Smooth muscle cell (in vitro differentiated cells): ENCODE measurements at regions not wholly inside any gene's neighbourhood (a gene's known extent, or its start where the extent isn't known, plus 50 kb on each side); places are given as distances from the start of the nearest gene placed in this dataset.

Source experiments
- DNase-seq: peaks from one replicate; lab custom pipeline; 2025; ENCODE audit not compliant: unreplicated experiment; lab: John Stamatoyannopoulos, UW
- H2AFZ ChIP-seq: fragments of 200-600 bp; sonication (generic); 2 replicates; pipeline ENCODE4 v1.6.0; 2016; ENCODE audit warnings: antibody characterized with exemption, low read depth, mild to moderate bottlenecking
- H3F3A ChIP-seq: fragments of 200-600 bp; sonication (generic); 2 replicates; pipeline ENCODE4 v1.6.0; 2017; ENCODE audit warnings: antibody characterized with exemption, low read depth
- H3K27ac ChIP-seq: fragments of 200-600 bp; sonication (generic); 2 replicates; pipeline ENCODE4 v1.5.1; 2016; ENCODE audit warnings: low read depth, mild to moderate bottlenecking
- H3K27me3 ChIP-seq: fragments of 200-600 bp; sonication (generic); 2 replicates; pipeline ENCODE4 v1.6.1; 2016; ENCODE audit warnings: low read depth, mild to moderate bottlenecking
- H3K36me3 ChIP-seq: fragments of 200-600 bp; sonication (generic); 2 replicates; pipeline ENCODE4 v1.5.1; 2016; ENCODE audit warnings: low read depth
- H3K4me1 ChIP-seq: fragments of 200-600 bp; sonication (generic); 2 replicates; pipeline ENCODE4 v1.5.1; 2016; ENCODE audit warnings: low read depth
- H3K4me2 ChIP-seq: fragments of 200-600 bp; sonication (generic); 2 replicates; pipeline ENCODE4 v1.6.0; 2016; ENCODE audit warnings: mild to moderate bottlenecking
- H3K4me3 ChIP-seq: fragments of 200-600 bp; sonication (generic); 2 replicates; pipeline ENCODE4 v1.5.1; 2016; ENCODE audit warnings: mild to moderate bottlenecking
- H3K79me2 ChIP-seq: fragments of 200-600 bp; sonication (generic); 2 replicates; pipeline ENCODE4 v1.6.0; 2016; ENCODE audit warnings: low read depth, mild to moderate bottlenecking
- H3K9ac ChIP-seq: fragments of 200-600 bp; sonication (generic); 2 replicates; pipeline ENCODE4 v1.6.0; 2016; ENCODE audit warnings: low read depth
- H3K9me3 ChIP-seq: fragments of 200-600 bp; sonication (generic); replicated peaks from 2 replicates; pipeline ENCODE4 v1.5.1; 2016; ENCODE audit warnings: low read depth
- H4K20me1 ChIP-seq: fragments of 200-600 bp; sonication (generic); 2 replicates; pipeline ENCODE4 v1.6.0; 2016; ENCODE audit warnings: low read depth
- WGBS: methylation state at CpG from one replicate; pipeline ENCODE4 v1.1.7; 2016; ENCODE audit warnings: low lambda C conversion rate; 5-methylcytosine and 5-hydroxymethylcytosine counted together
- TF ChIP-seq, protein P1 (sequence below): fragments of 200-600 bp; sonication (generic); IDR thresholded peaks from 2 replicates; pipeline ENCODE4 v1.5.1; 2017; ENCODE audit warnings: borderline replicate concordance, mild to moderate bottlenecking, antibody characterized with exemption; ENCODE audit not compliant: insufficient read depth, poor library complexity, severe bottlenecking

GRCh38 chr1:82197606-82198005 lies 396.9 kb downstream of the ADGRL2 start:
- Histone ChIP-seq H3K27me3 (no peaks in the 10 kb centered on the region), H3F3A (no peaks in the 10 kb centered on the region), H3K9me3 (no peaks in the 10 kb centered on the region), H3K27ac (no peak overlapping the region), H3K36me3 (no peaks in the 10 kb centered on the region), H3K9ac (no peak overlapping the region), H2AFZ (no peak overlapping the region), H3K4me1 (no peaks in the 10 kb centered on the region), H3K4me2 (no peak overlapping the region), H3K4me3 (no peak overlapping the region), H3K79me2 (no peaks in the 10 kb centered on the region), H4K20me1 (no peaks in the 10 kb centered on the region)
- DNase-seq: no peak
- TF ChIP-seq, protein P1, sequence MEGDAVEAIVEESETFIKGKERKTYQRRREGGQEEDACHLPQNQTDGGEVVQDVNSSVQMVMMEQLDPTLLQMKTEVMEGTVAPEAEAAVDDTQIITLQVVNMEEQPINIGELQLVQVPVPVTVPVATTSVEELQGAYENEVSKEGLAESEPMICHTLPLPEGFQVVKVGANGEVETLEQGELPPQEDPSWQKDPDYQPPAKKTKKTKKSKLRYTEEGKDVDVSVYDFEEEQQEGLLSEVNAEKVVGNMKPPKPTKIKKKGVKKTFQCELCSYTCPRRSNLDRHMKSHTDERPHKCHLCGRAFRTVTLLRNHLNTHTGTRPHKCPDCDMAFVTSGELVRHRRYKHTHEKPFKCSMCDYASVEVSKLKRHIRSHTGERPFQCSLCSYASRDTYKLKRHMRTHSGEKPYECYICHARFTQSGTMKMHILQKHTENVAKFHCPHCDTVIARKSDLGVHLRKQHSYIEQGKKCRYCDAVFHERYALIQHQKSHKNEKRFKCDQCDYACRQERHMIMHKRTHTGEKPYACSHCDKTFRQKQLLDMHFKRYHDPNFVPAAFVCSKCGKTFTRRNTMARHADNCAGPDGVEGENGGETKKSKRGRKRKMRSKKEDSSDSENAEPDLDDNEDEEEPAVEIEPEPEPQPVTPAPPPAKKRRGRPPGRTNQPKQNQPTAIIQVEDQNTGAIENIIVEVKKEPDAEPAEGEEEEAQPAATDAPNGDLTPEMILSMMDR: no peak
- WGBS: 79% methylated on average over 3 of the region's 3 CpGs

- WGBS: 91% methylated on average over 3 of the region's 3 CpGs
- Histone ChIP-seq H3K36me3 (no peaks in the 10 kb centered on the region), H3K4me2 (no peak overlapping the region), H3K4me3 (no peak overlapping the region), H3K27ac (no peak overlapping the region), H2AFZ (no peak overlapping the region), H3K9me3 (no peaks in the 10 kb centered on the region), H3K9ac (no peak overlapping the region), H3K79me2 (no peaks in the 10 kb centered on the region), H3F3A (no peaks in the 10 kb centered on the region), H3K4me1 (no peaks in the 10 kb centered on the region), H3K27me3 (no peaks in the 10 kb centered on the region), H4K20me1 (no peaks in the 10 kb centered on the region)
- no peak for DNase-seq
- TF ChIP-seq, protein P1: no peak
Measured at GRCh38 chr1:82195245-82195644, 394.5 kb downstream of the ADGRL2 start.

GRCh38 chr1:82185084-82185483 lies 384.4 kb downstream of the ADGRL2 start:
- TF ChIP-seq, protein P1: no peak
- H3K27ac ChIP-seq: no peak overlapping the region
- no peak overlapping the region for H3K4me3 ChIP-seq
- H3K4me1 ChIP-seq: no peaks in the 10 kb centered on the region
- DNase-seq: no peak
- no peaks in the 10 kb centered on the region for H4K20me1 ChIP-seq
- no peaks in the 10 kb centered on the region for H3K79me2 ChIP-seq
- H3K9me3 ChIP-seq: no peaks in the 10 kb centered on the region
- no peaks in the 10 kb centered on the region for H3K36me3 ChIP-seq
- H3F3A ChIP-seq: no peaks in the 10 kb centered on the region
- WGBS: 83% methylated on average over 3 of the region's 3 CpGs
- no peak overlapping the region for H3K4me2 ChIP-seq
- H3K9ac ChIP-seq: no peak overlapping the region
- H3K27me3 ChIP-seq: no peaks in the 10 kb centered on the region
- H2AFZ ChIP-seq: no peak overlapping the region

DNA sequence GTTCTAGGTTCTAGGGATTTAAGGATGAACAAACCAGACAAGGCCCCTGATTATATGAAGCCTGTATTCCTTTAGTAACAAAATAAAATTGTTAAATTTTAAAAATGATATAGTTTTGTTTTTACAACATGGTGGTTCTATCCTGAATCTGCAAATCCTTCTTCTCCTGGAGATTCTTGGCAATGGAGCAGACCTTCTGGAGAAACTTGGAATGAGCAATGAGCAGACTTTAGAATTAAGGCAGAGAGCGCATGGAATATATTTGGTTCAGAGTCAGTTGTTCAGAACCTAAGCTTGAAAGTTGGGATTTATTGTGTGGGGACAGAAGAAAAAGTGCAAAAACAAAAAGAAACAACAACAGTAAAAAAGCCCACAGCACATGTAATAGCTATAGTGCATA lies 381.1 kb downstream of the ADGRL2 start:
- H3K79me2 ChIP-seq: no peaks in the 10 kb centered on the region
- no peak overlapping the region for H3K9ac ChIP-seq
- no peak overlapping the region for H3K4me3 ChIP-seq
- H3K4me2 ChIP-seq: no peak overlapping the region
- no peaks in the 10 kb centered on the region for H3K4me1 ChIP-seq
- 97% methylated on average over 1 of the region's 1 CpG for WGBS
- H3K9me3 ChIP-seq: no peaks in the 10 kb centered on the region
- H3K27me3 ChIP-seq: no peaks in the 10 kb centered on the region
- H4K20me1 ChIP-seq: no peaks in the 10 kb centered on the region
- H3K36me3 ChIP-seq: no peaks in the 10 kb centered on the region
- DNase-seq: no peak
- no peak overlapping the region for H3K27ac ChIP-seq
- TF ChIP-seq, protein P1: no peak
- H2AFZ ChIP-seq: no peak overlapping the region
- no peaks in the 10 kb centered on the region for H3F3A ChIP-seq
